ENCODE measurements at regions not wholly inside any gene's neighbourhood (a gene's known extent, or its start where the extent isn't known, plus 50 kb on each side); places are given as distances from the start of the nearest gene placed in this dataset.

DNA sequence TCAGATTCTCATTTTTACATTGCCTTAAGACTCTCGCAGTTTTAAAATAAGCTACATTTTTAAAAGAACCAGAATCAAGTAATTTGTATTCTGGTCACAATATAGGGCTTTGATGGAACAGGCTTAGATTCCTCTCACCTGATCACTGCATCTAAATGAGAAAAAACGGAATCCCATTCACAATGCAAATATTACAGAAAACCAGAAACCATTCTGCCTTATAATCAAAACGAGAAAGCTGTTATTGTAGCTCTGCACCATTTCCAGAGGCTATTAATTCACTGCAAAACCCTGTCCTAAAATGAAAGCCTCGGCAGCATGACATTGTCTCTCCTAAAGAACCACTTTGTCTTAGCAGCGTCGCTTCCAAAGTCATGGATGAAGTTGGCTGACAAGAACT is 116.1 kb upstream of the ZNF366 start:
- Histone ChIP-seq H3K4me3 (ENCODE audit: low read length) (no peak overlapping the region), H3K79me2 (replicated peaks; ENCODE audit: insufficient read depth, low read length) (no peaks in the 10 kb centered on the region), H3K27me3 (ENCODE audit: insufficient read depth, low read depth, low read length) (no peaks in the 10 kb centered on the region), H3K27ac (ENCODE audit: low read length) (no peak overlapping the region), H3F3A (ENCODE audit: insufficient read depth, low read length, poor library complexity, severe bottlenecking) (no peaks in the 10 kb centered on the region), H3K9ac (ENCODE audit: low read length) (no peak overlapping the region), H3K4me2 (ENCODE audit: low read length) (no peak overlapping the region), H3K36me3 (ENCODE audit: insufficient read depth, low read length) (no peaks in the 10 kb centered on the region), H4K20me1 (ENCODE audit: insufficient read depth) (no peaks in the 10 kb centered on the region), H3K9me3 (ENCODE audit: low read length) (no peaks in the 10 kb centered on the region), H3K9me2 (ENCODE audit: insufficient read depth, low read length) (no peaks in the 10 kb centered on the region), H2AFZ (ENCODE audit: low read depth, low read length) (no peak overlapping the region)
- TF ChIP-seq TAF1 (IDR thresholded peaks at IDR 0.05; ENCODE audit: low read depth) (no peak), EZH2 (IDR thresholded peaks at IDR 0.05; ENCODE audit: borderline replicate concordance, insufficient read depth, low read length, poor library complexity, severe bottlenecking) (no peak), EP300 (conservative IDR thresholded peaks at IDR 0.05; ENCODE audit: poor library complexity, severe bottlenecking) (no peak)

GRCh38 chr5:72622170-72622760 is 115.1 kb upstream of the ZNF366 start:
- Histone ChIP-seq H4K20me1 (ENCODE audit: insufficient read depth) (no peaks in the 10 kb centered on the region), H2AFZ (ENCODE audit: low read depth, low read length) (no peak overlapping the region), H3K9me3 (ENCODE audit: low read length) (no peaks in the 10 kb centered on the region), H3K9ac (ENCODE audit: low read length) (no peak overlapping the region), H3F3A (ENCODE audit: insufficient read depth, low read length, poor library complexity, severe bottlenecking) (no peaks in the 10 kb centered on the region), H3K27ac (ENCODE audit: low read length) (no peak overlapping the region), H3K4me2 (ENCODE audit: low read length) (no peak overlapping the region), H3K4me3 (ENCODE audit: low read length) (no peak overlapping the region), H3K36me3 (ENCODE audit: insufficient read depth, low read length) (no peaks in the 10 kb centered on the region), H3K79me2 (replicated peaks; ENCODE audit: insufficient read depth, low read length) (no peaks in the 10 kb centered on the region), H3K27me3 (ENCODE audit: insufficient read depth, low read depth, low read length) (no peaks in the 10 kb centered on the region), H3K9me2 (ENCODE audit: insufficient read depth, low read length) (no peaks in the 10 kb centered on the region)
- TF ChIP-seq EZH2 (IDR thresholded peaks at IDR 0.05; ENCODE audit: borderline replicate concordance, insufficient read depth, low read length, poor library complexity, severe bottlenecking) (no peak), MXI1 (conservative IDR thresholded peaks at IDR 0.05; ENCODE audit: poor library complexity, severe bottlenecking) (no peak), POLR2AphosphoS5 (IDR thresholded peaks at IDR 0.05) (no peak), EP300 (conservative IDR thresholded peaks at IDR 0.05; ENCODE audit: poor library complexity, severe bottlenecking) (no peak), REST (IDR thresholded peaks at IDR 0.05; ENCODE audit: borderline replicate concordance) (no peak)

- Histone ChIP-seq H3K4me3 (ENCODE audit: low read length) (no peak overlapping the region), H3K9ac (ENCODE audit: low read length) (no peak overlapping the region), H2AFZ (ENCODE audit: low read depth, low read length) (no peak overlapping the region), H3K36me3 (ENCODE audit: insufficient read depth, low read length) (no peaks in the 10 kb centered on the region), H4K20me1 (ENCODE audit: insufficient read depth) (no peaks in the 10 kb centered on the region), H3F3A (ENCODE audit: insufficient read depth, low read length, poor library complexity, severe bottlenecking) (no peaks in the 10 kb centered on the region), H3K27ac (ENCODE audit: low read length) (no peak overlapping the region), H3K9me3 (ENCODE audit: low read length) (no peaks in the 10 kb centered on the region), H3K4me2 (ENCODE audit: low read length) (no peak overlapping the region), H3K9me2 (ENCODE audit: insufficient read depth, low read length) (no peaks in the 10 kb centered on the region), H3K27me3 (ENCODE audit: insufficient read depth, low read depth, low read length) (no peaks in the 10 kb centered on the region), H3K79me2 (replicated peaks; ENCODE audit: insufficient read depth, low read length) (no peaks in the 10 kb centered on the region)
- TF ChIP-seq RAD21 (conservative IDR thresholded peaks at IDR 0.05): no peak
- TF ChIP-seq, protein P1, sequence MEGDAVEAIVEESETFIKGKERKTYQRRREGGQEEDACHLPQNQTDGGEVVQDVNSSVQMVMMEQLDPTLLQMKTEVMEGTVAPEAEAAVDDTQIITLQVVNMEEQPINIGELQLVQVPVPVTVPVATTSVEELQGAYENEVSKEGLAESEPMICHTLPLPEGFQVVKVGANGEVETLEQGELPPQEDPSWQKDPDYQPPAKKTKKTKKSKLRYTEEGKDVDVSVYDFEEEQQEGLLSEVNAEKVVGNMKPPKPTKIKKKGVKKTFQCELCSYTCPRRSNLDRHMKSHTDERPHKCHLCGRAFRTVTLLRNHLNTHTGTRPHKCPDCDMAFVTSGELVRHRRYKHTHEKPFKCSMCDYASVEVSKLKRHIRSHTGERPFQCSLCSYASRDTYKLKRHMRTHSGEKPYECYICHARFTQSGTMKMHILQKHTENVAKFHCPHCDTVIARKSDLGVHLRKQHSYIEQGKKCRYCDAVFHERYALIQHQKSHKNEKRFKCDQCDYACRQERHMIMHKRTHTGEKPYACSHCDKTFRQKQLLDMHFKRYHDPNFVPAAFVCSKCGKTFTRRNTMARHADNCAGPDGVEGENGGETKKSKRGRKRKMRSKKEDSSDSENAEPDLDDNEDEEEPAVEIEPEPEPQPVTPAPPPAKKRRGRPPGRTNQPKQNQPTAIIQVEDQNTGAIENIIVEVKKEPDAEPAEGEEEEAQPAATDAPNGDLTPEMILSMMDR (IDR thresholded peaks at IDR 0.05; ENCODE audit: poor library complexity, severe bottlenecking): no peak
- no peak for TF ChIP-seq REST (IDR thresholded peaks at IDR 0.05; ENCODE audit: borderline replicate concordance)
- TF ChIP-seq EZH2 (IDR thresholded peaks at IDR 0.05; ENCODE audit: borderline replicate concordance, insufficient read depth, low read length, poor library complexity, severe bottlenecking): no peak
Measured at GRCh38 chr5:72621576-72621975, 114.4 kb upstream of the ZNF366 start.

All from neural cell (in vitro differentiated cells).